PC-3 (cell line): ENCODE measurements at regions not wholly inside any gene's neighbourhood (a gene's known extent, or its start where the extent isn't known, plus 50 kb on each side); places are given as distances from the start of the nearest gene placed in this dataset.

Source experiments
- EZH2phosphoT487 ChIP-seq: fragments of 300-600 bp; sonication (generic); IDR thresholded peaks from 2 replicates; pipeline ENCODE4 v1.6.1; 2018; ENCODE audit warnings: mild to moderate bottlenecking, antibody characterized with exemption, low read length, borderline replicate concordance
- TF ChIP-seq, protein P1 (sequence below): fragments of 300-600 bp; sonication (generic); conservative IDR thresholded peaks from 2 replicates; pipeline ENCODE4 v1.5.1; 2017; ENCODE audit warnings: antibody characterized with exemption, low read depth, mild to moderate bottlenecking, low read length

DNA sequence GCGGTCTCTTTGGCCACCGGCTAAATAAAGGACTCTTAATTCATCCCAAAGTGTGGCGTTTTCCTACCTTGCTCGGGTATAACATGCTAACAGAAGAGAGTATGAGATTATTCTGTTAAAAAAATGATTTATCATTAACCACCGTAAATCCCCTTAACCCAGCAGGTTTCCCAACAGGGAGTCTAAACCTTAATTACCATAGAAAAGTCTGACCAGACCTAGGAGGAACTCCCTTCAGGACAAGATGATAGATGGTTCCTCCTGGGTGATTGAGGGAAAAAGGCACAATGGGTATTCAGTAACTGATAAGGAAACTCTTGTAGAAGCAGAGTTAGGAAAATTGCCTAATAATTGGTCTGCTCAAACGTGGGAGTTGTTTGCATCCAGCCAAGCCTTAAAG lies 193.7 kb downstream of the ZNF737 start:
- TF ChIP-seq, protein P1, sequence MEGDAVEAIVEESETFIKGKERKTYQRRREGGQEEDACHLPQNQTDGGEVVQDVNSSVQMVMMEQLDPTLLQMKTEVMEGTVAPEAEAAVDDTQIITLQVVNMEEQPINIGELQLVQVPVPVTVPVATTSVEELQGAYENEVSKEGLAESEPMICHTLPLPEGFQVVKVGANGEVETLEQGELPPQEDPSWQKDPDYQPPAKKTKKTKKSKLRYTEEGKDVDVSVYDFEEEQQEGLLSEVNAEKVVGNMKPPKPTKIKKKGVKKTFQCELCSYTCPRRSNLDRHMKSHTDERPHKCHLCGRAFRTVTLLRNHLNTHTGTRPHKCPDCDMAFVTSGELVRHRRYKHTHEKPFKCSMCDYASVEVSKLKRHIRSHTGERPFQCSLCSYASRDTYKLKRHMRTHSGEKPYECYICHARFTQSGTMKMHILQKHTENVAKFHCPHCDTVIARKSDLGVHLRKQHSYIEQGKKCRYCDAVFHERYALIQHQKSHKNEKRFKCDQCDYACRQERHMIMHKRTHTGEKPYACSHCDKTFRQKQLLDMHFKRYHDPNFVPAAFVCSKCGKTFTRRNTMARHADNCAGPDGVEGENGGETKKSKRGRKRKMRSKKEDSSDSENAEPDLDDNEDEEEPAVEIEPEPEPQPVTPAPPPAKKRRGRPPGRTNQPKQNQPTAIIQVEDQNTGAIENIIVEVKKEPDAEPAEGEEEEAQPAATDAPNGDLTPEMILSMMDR = no peak
- TF ChIP-seq EZH2phosphoT487 = no peak
